GM12878 (cell line): ENCODE measurements at regions not wholly inside any gene's neighbourhood (a gene's known extent, or its start where the extent isn't known, plus 50 kb on each side); places are given as distances from the start of the nearest gene placed in this dataset.

ENCODE experiments used
- ATAC-seq: fragments of 200-7000 bp; cut with Tn5 transposase; 3 replicates; pipeline ENCODE4 v1.9.1; 2020; ENCODE audit warnings: mild to moderate bottlenecking, moderate library complexity
- BruUV-seq: library from RNA; stranded (reverse); fragments of 400-500 nt; replicated peaks from 2 replicates; lab custom pipeline; 2021; lab: Mats Ljungman, UMichigan
- CTCF ChIA-PET: fragments of 300-600 bp; sonication (Branson Sonifier 250); formaldehyde crosslinking; extraction: SDS; loops from one replicate; lab custom pipeline; 2021; ENCODE audit warnings: inconsistent platforms; lab: Yijun Ruan, JAX
- POLR2A ChIA-PET: fragments of 350-600 bp; formaldehyde crosslinking; extraction: SDS; loops from one replicate; lab custom pipeline; 2021; ENCODE audit warnings: inconsistent platforms; lab: Charles Lee
- RAD21 ChIA-PET: fragments of 300-600 bp; sonication (Branson Sonifier 250); formaldehyde crosslinking; loops from one replicate; lab custom pipeline; 2023; ENCODE audit warnings: antibody characterized with exemption; ENCODE audit not compliant: unreplicated experiment; lab: Charles Lee
- SMC1A ChIA-PET: fragments of 300-600 bp; sonication (Branson Sonifier 250); formaldehyde crosslinking; loops from one replicate; lab custom pipeline; 2023; ENCODE audit not compliant: unreplicated experiment, uncharacterized antibody; lab: Charles Lee
- DNase-seq: peaks from one replicate; pipeline ENCODE4 v3.0.0-alpha.2; 2011; ENCODE audit warnings: low read depth, low spot score
- FAIRE-seq: peaks from 3 replicates; lab custom pipeline; 2011; peaks lifted over from hg19 to GRCh38; lab: Jason Lieb, UNC
- H2AFZ ChIP-seq: 2 replicates; pipeline ENCODE4 v1.6.0; 2011; ENCODE audit warnings: low read depth, low read length, control low read depth; ENCODE audit not compliant: control insufficient read depth
- H3K27ac ChIP-seq: 2 replicates; pipeline ENCODE4 v1.5.1; 2011; ENCODE audit warnings: control low read depth; ENCODE audit not compliant: control insufficient read depth, insufficient read depth
- H3K27me3 ChIP-seq, 2 experiments: replicated peaks in 1 of 2; 2 replicates each; pipeline versions ENCODE4 v1.6.0 to v1.6.1; 2011; ENCODE audit warnings: low read length in 1 of 2; ENCODE audit not compliant: control insufficient read depth in 2 of 2, insufficient read depth in 2 of 2
- H3K36me3 ChIP-seq, 2 experiments: 2 replicates each; pipeline ENCODE4 v1.5.1; 2011; ENCODE audit warnings: low read length in 1 of 2; ENCODE audit not compliant: control insufficient read depth in 2 of 2, insufficient read depth in 2 of 2
- H3K4me1 ChIP-seq: 2 replicates; pipeline ENCODE4 v1.6.1; 2011; ENCODE audit warnings: mild to moderate bottlenecking, low read length, moderate library complexity, mixed read lengths; ENCODE audit not compliant: control insufficient read depth, insufficient read depth
- H3K4me2 ChIP-seq: 2 replicates; pipeline ENCODE4 v1.6.0; 2011; ENCODE audit warnings: control low read depth; ENCODE audit not compliant: control insufficient read depth, insufficient read depth
- H3K4me3 ChIP-seq: fragments of 200-600 bp; sonication (generic); 2 replicates; pipeline ENCODE4 v1.5.1; 2016
- H3K79me2 ChIP-seq: 2 replicates; pipeline ENCODE4 v1.6.0; 2011; ENCODE audit warnings: low read length; ENCODE audit not compliant: control insufficient read depth, insufficient read depth
- H3K9ac ChIP-seq: 2 replicates; pipeline ENCODE4 v1.8.0; 2011; ENCODE audit warnings: low read length, control low read depth, mixed read lengths; ENCODE audit not compliant: control insufficient read depth, insufficient read depth
- H3K9me3 ChIP-seq: replicated peaks from 3 replicates; pipeline ENCODE4 v1.5.1; 2011; ENCODE audit warnings: mild to moderate bottlenecking, low read length; ENCODE audit not compliant: control insufficient read depth, insufficient read depth
- H4K20me1 ChIP-seq: 2 replicates; pipeline ENCODE4 v1.6.0; 2011; ENCODE audit not compliant: control insufficient read depth, insufficient read depth
- HCFC1 ChIP-seq: fragments of 150-350 bp; IDR thresholded peaks from 2 replicates; pipeline ENCODE4 v1.6.1; 2014; ENCODE audit warnings: low read length
- HDAC6 ChIP-seq: fragments of 200-600 bp; sonication (generic); IDR thresholded peaks from one replicate; pipeline ENCODE4 v1.8.0; 2017; ENCODE audit warnings: antibody characterized with exemption; ENCODE audit not compliant: unreplicated experiment
- JUNB ChIP-seq: IDR thresholded peaks from 2 replicates; pipeline ENCODE4 v1.6.1; 2016; ENCODE audit warnings: antibody characterized with exemption, mild to moderate bottlenecking
- RAD51 ChIP-seq: fragments of 450-650 bp; IDR thresholded peaks from 2 replicates; pipeline ENCODE4 v1.6.1; 2016; ENCODE audit warnings: moderate library complexity, mild to moderate bottlenecking, inconsistent platforms
- RBBP5 ChIP-seq: fragments of 200-600 bp; sonication (generic); conservative IDR thresholded peaks from 2 replicates; pipeline ENCODE4 v1.6.1; 2016
- SREBF1 ChIP-seq: IDR thresholded peaks from 2 replicates; pipeline ENCODE4 v1.6.1; 2012; ENCODE audit warnings: mild to moderate bottlenecking, low read length
- ZBTB33 ChIP-seq: fragments of 450-650 bp; IDR thresholded peaks from 2 replicates; pipeline ENCODE4 v1.6.1; 2017; ENCODE audit warnings: mild to moderate bottlenecking
- WGBS: methylation state at CpG from one replicate; pipeline ENCODE4 v1.1.6; 2016; ENCODE audit warnings: low lambda C conversion rate; ENCODE audit not compliant: insufficient replicate concordance, insufficient coverage; ENCODE audit errors: missing lambda C conversion rate; 5-methylcytosine and 5-hydroxymethylcytosine counted together
- in situ Hi-C: fragments of 300-500 bp; cut with MboI; formaldehyde crosslinking; loops from 9 replicates; pipeline ENCODE4 v1.14.3; 2018; ENCODE audit warnings: mixed read lengths
- intact Hi-C: fragments of 100-400 bp; cut with micrococcal nuclease; formaldehyde crosslinking; loops from one replicate; pipeline ENCODE4 v1.14.2; 2022; ENCODE audit not compliant: unreplicated experiment
- TF ChIP-seq, protein P1 (sequence below): fragments of 450-650 bp; conservative IDR thresholded peaks from 2 replicates; pipeline ENCODE4 v1.6.1; 2017; ENCODE audit warnings: mild to moderate bottlenecking, moderate library complexity
- TF ChIP-seq, protein P2 (sequence below): IDR thresholded peaks from 2 replicates; pipeline ENCODE4 v1.6.1; 2012; ENCODE audit warnings: improper control_type of control experiment, low read depth, low read length; ENCODE audit not compliant: insufficient replicate concordance

DNA sequence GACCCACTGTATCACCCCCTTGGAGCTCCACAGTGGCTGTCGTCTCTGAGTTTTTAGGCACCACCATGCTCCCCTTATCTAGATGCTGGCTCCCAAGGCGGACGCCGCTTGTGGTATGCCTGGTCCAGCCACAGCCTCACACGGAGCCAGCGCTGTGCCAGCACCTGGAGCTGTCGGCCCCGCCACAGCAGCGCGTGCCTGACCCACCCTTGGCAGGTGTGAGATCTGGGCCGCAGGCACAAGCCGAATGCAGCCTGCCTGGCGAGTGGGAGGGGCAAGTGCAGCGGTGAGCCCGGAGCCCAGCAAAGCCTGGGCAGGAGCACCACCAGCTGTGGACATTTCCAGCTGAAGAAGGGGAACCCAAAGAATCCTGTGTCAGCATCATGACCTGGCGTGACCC lies 91.9 kb upstream of the BACE2 start:
- no peak overlapping the region for H3K9ac ChIP-seq
- SMC1A ChIA-PET = no interaction called here
- no peaks in the 10 kb centered on the region for H4K20me1 ChIP-seq
- POLR2A ChIA-PET = no interaction called here
- H3K27me3 ChIP-seq = no peaks in the 10 kb centered on the region
- H3K4me2 ChIP-seq = no peak overlapping the region
- no peak overlapping the region for H3K27ac ChIP-seq
- CTCF ChIA-PET = no interaction called here
- RAD21 ChIA-PET = no interaction called here
- H3K9me3 ChIP-seq = no peaks in the 10 kb centered on the region; the same call in 2 of the 3 replicates
- no peak for TF ChIP-seq RBBP5
- TF ChIP-seq JUNB = no peak
- TF ChIP-seq SREBF1 = no peak
- no peak for TF ChIP-seq HDAC6
- TF ChIP-seq ZBTB33 = no peak
- no peak overlapping the region for H3K4me3 ChIP-seq
- intact Hi-C loops = no loop called here
- no peak for ATAC-seq
- H3K36me3 ChIP-seq = no peaks in the 10 kb centered on the region
- WGBS = 65% methylated on average over 16 of the region's 16 CpGs
- H2AFZ ChIP-seq = no peak overlapping the region
- in situ Hi-C loops = no loop called here
- H3K79me2 ChIP-seq = no peaks in the 10 kb centered on the region
- H3K4me1 ChIP-seq = no peaks in the 10 kb centered on the region
- BruUV-seq = no TSS peak
- no peak for DNase-seq
- FAIRE-seq = no peak

- CTCF ChIA-PET = no interaction called here
- RAD21 ChIA-PET = no interaction called here
- Histone ChIP-seq H3K4me2 (no peak overlapping the region), H3K4me3 (no peak overlapping the region), H3K9me3 (no peaks in the 10 kb centered on the region; the same call in 2 of the 3 replicates), H3K9ac (no peak overlapping the region), H3K27ac (no peak overlapping the region), H4K20me1 (no peaks in the 10 kb centered on the region), H2AFZ (no peak overlapping the region), H3K4me1 (no peaks in the 10 kb centered on the region), H3K36me3 (no peaks in the 10 kb centered on the region), H3K79me2 (no peaks in the 10 kb centered on the region), H3K27me3 (no peaks in the 10 kb centered on the region)
- 0% methylated on average over 1 of the region's 1 CpG for WGBS
- intact Hi-C loops (no loop called here), in situ Hi-C loops (no loop called here)
- BruUV-seq = no TSS peak
- ATAC-seq (no peak), DNase-seq (no peak), FAIRE-seq (peak; percentile 47)
- SMC1A ChIA-PET = no interaction called here
- POLR2A ChIA-PET = no interaction called here
- TF ChIP-seq RAD51 = no peak
- TF ChIP-seq, protein P1, sequence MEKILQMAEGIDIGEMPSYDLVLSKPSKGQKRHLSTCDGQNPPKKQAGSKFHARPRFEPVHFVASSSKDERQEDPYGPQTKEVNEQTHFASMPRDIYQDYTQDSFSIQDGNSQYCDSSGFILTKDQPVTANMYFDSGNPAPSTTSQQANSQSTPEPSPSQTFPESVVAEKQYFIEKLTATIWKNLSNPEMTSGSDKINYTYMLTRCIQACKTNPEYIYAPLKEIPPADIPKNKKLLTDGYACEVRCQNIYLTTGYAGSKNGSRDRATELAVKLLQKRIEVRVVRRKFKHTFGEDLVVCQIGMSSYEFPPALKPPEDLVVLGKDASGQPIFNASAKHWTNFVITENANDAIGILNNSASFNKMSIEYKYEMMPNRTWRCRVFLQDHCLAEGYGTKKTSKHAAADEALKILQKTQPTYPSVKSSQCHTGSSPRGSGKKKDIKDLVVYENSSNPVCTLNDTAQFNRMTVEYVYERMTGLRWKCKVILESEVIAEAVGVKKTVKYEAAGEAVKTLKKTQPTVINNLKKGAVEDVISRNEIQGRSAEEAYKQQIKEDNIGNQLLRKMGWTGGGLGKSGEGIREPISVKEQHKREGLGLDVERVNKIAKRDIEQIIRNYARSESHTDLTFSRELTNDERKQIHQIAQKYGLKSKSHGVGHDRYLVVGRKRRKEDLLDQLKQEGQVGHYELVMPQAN = no peak
- no peak for TF ChIP-seq HCFC1
- TF ChIP-seq, protein P2, sequence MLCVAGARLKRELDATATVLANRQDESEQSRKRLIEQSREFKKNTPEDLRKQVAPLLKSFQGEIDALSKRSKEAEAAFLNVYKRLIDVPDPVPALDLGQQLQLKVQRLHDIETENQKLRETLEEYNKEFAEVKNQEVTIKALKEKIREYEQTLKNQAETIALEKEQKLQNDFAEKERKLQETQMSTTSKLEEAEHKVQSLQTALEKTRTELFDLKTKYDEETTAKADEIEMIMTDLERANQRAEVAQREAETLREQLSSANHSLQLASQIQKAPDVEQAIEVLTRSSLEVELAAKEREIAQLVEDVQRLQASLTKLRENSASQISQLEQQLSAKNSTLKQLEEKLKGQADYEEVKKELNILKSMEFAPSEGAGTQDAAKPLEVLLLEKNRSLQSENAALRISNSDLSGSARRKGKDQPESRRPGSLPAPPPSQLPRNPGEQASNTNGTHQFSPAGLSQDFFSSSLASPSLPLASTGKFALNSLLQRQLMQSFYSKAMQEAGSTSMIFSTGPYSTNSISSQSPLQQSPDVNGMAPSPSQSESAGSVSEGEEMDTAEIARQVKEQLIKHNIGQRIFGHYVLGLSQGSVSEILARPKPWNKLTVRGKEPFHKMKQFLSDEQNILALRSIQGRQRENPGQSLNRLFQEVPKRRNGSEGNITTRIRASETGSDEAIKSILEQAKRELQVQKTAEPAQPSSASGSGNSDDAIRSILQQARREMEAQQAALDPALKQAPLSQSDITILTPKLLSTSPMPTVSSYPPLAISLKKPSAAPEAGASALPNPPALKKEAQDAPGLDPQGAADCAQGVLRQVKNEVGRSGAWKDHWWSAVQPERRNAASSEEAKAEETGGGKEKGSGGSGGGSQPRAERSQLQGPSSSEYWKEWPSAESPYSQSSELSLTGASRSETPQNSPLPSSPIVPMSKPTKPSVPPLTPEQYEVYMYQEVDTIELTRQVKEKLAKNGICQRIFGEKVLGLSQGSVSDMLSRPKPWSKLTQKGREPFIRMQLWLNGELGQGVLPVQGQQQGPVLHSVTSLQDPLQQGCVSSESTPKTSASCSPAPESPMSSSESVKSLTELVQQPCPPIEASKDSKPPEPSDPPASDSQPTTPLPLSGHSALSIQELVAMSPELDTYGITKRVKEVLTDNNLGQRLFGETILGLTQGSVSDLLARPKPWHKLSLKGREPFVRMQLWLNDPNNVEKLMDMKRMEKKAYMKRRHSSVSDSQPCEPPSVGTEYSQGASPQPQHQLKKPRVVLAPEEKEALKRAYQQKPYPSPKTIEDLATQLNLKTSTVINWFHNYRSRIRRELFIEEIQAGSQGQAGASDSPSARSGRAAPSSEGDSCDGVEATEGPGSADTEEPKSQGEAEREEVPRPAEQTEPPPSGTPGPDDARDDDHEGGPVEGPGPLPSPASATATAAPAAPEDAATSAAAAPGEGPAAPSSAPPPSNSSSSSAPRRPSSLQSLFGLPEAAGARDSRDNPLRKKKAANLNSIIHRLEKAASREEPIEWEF = no peak
Observed at GRCh38 chr21:41079159-41079558, 88.8 kb upstream of the BACE2 start.
